ENCODE measurements at regions not wholly inside any gene's neighbourhood (a gene's known extent, or its start where the extent isn't known, plus 50 kb on each side); places are given as distances from the start of the nearest gene placed in this dataset.
A peak's percentile ranks its signal among the peaks of the same experiment; 100 is the strongest.

DNA sequence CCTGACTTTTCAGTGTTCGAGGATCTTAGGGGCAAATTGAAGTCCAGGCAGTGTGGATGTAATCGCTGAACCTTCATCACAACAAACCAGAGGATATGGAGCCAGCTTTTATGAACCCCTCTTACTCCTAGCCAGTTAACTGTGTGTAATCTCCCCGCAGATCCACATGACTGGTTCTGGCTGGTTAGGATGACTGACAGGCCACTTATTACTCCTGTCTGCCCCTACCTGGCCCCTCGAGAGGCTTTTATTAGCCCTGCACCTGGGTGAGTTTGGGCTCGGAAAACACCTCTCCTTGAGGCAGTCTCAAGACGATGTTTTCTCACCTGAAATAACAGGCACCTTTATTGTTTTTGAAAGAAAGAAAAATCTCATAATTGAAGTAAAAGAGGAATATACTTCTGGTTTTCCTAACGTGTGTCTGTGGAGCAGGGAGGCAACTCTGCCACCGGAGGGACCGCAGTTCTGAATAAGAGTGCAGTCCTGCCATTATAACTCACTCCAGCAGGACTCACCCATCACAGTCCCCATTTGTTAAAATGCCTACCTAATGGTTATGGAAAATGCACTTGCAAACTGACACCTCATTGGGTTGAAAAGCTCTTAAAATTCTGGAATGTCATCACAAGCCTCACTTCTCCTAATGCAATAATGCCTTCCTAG, 291.9 kb upstream of the N4BP1 start:
- Histone ChIP-seq H3K9me2 (ENCODE audit: insufficient read depth) (no peaks in the 10 kb centered on the region), H3K27me3 (ENCODE audit: insufficient read depth, low read length) (peaks cover 56% of the 10 kb centered on the region; the same call in 1 of the 2 replicates), H3K4me1 (ENCODE audit: control insufficient read depth in 1 of 2, insufficient read depth in 2 of 2, low read length in 2 of 2) (no peaks in the 10 kb centered on the region), H2AFZ (ENCODE audit: low read depth, low read length, poor library complexity, severe bottlenecking) (no peak overlapping the region), H3K9ac (ENCODE audit: low read length) (no peak overlapping the region), H3K4me2 (ENCODE audit: low read length) (no peak overlapping the region), H3K36me3 (ENCODE audit: control insufficient read depth in 1 of 2, insufficient read depth in 2 of 2, low read length in 2 of 2) (no peaks in the 10 kb centered on the region), H3K4me3 (replicated peaks in 1 of 2; ENCODE audit: low read depth in 1 of 2, low read length in 2 of 2) (no peak overlapping the region), H3K79me2 (ENCODE audit: insufficient read depth, low read length) (no peaks in the 10 kb centered on the region), H3K9me3 (ENCODE audit: control insufficient read depth in 1 of 2, insufficient read depth in 1 of 2, low read depth in 1 of 2, low read length in 2 of 2) (no peaks in the 10 kb centered on the region), H3K27ac (ENCODE audit: low read depth, low read length) (no peak overlapping the region), H4K20me1 (ENCODE audit: insufficient read depth) (no peaks in the 10 kb centered on the region)
- ChIA-PET POLR2A (no interaction called here), CTCF (interaction anchor here (1.5 kb wide), 1 partner anchor 10 kb away, joined by 6 read pairs; no protein-coding TSS in a partner anchor), RAD21 (ENCODE audit: low non-redundant PET in 1 of 2, low total read pairs in 2 of 2, uncharacterized antibody in 2 of 2, unreplicated experiment in 2 of 2) (no interaction called here)
- DNase-seq (ENCODE audit: low read depth, low spot score) (peak; percentile 15), ATAC-seq (peak; percentile 91)
- TF ChIP-seq POLR2A (IDR thresholded peaks at IDR 0.05; ENCODE audit: borderline replicate concordance, extremely low read depth, insufficient read depth, insufficient read length) (no peak), EZH2phosphoT487 (IDR thresholded peaks at IDR 0.05; ENCODE audit: borderline replicate concordance) (no peak), FOSL1 (IDR thresholded peaks at IDR 0.05; ENCODE audit: low read depth) (no peak), SP1 (IDR thresholded peaks at IDR 0.05; ENCODE audit: low read depth) (no peak), RAD21 (IDR thresholded peaks at IDR 0.05; ENCODE audit: low read depth) (peak; percentile 53), POLR2AphosphoS5 (IDR thresholded peaks at IDR 0.05; ENCODE audit: low read depth, low read length) (no peak), CBX3 (IDR thresholded peaks at IDR 0.05; ENCODE audit: low read depth) (no peak)
- TF ChIP-seq, protein P1, sequence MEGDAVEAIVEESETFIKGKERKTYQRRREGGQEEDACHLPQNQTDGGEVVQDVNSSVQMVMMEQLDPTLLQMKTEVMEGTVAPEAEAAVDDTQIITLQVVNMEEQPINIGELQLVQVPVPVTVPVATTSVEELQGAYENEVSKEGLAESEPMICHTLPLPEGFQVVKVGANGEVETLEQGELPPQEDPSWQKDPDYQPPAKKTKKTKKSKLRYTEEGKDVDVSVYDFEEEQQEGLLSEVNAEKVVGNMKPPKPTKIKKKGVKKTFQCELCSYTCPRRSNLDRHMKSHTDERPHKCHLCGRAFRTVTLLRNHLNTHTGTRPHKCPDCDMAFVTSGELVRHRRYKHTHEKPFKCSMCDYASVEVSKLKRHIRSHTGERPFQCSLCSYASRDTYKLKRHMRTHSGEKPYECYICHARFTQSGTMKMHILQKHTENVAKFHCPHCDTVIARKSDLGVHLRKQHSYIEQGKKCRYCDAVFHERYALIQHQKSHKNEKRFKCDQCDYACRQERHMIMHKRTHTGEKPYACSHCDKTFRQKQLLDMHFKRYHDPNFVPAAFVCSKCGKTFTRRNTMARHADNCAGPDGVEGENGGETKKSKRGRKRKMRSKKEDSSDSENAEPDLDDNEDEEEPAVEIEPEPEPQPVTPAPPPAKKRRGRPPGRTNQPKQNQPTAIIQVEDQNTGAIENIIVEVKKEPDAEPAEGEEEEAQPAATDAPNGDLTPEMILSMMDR (IDR thresholded peaks at IDR 0.05 in 2 of 3, conservative IDR thresholded peaks at IDR 0.05 in 1 of 3; ENCODE audit: borderline replicate concordance in 1 of 3, insufficient read depth in 1 of 3, low read depth in 2 of 3, low read length in 2 of 3) = peak in 2 of 3 experiments; percentile 55 to 63; a peak in 4 of 6 replicates
- TF ChIP-seq, protein P2, sequence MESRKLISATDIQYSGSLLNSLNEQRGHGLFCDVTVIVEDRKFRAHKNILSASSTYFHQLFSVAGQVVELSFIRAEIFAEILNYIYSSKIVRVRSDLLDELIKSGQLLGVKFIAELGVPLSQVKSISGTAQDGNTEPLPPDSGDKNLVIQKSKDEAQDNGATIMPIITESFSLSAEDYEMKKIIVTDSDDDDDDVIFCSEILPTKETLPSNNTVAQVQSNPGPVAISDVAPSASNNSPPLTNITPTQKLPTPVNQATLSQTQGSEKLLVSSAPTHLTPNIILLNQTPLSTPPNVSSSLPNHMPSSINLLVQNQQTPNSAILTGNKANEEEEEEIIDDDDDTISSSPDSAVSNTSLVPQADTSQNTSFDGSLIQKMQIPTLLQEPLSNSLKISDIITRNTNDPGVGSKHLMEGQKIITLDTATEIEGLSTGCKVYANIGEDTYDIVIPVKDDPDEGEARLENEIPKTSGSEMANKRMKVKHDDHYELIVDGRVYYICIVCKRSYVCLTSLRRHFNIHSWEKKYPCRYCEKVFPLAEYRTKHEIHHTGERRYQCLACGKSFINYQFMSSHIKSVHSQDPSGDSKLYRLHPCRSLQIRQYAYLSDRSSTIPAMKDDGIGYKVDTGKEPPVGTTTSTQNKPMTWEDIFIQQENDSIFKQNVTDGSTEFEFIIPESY (IDR thresholded peaks at IDR 0.05; ENCODE audit: extremely low read depth, insufficient replicate concordance, low read length) = no peak
- intact Hi-C loops (cut with micrococcal nuclease) = loop anchor here (5.0 kb wide), 1 partner anchor 280 kb away; no protein-coding TSS in a partner anchor
- no TSS peak for BruUV-seq (replicated peaks)
